HL-60 (cell line): ENCODE measurements at regions not wholly inside any gene's neighbourhood (a gene's known extent, or its start where the extent isn't known, plus 50 kb on each side); places are given as distances from the start of the nearest gene placed in this dataset.

Experiments
- DNase-seq, 2 experiments: peaks; one replicate each; pipeline ENCODE4 v3.0.0-alpha.2; 2010 to 2020; ENCODE audit warnings: low read depth in 1 of 2, low spot score in 1 of 2
- H3K27ac ChIP-seq: fragments of 250-450 bp; sonication (Bioruptor Pico); replicated peaks from 2 replicates; pipeline ENCODE4 v1.5.1; 2020; ENCODE audit warnings: mild to moderate bottlenecking, moderate library complexity
- H3K27me3 ChIP-seq: fragments of 250-450 bp; sonication (Bioruptor Pico); 2 replicates; pipeline ENCODE4 v1.5.1; 2021; ENCODE audit warnings: mild to moderate bottlenecking, moderate library complexity; ENCODE audit not compliant: insufficient read depth, poor library complexity, severe bottlenecking
- H3K4me3 ChIP-seq: replicated peaks from 2 replicates; pipeline ENCODE4 v1.5.1; 2011; ENCODE audit warnings: mild to moderate bottlenecking, control low read depth, low read length; ENCODE audit not compliant: insufficient read depth
- CTCF ChIP-seq: IDR thresholded peaks from one replicate; pipeline ENCODE4 v1.5.1; 2011; ENCODE audit warnings: low read length, control low read depth, inconsistent platforms; ENCODE audit not compliant: insufficient read depth
- GABPA ChIP-seq: IDR thresholded peaks from 2 replicates; pipeline ENCODE4 v1.6.1; 2012; ENCODE audit warnings: low read depth
- POLR2AphosphoS5 ChIP-seq: IDR thresholded peaks from 2 replicates; pipeline ENCODE4 v1.6.1; 2012; ENCODE audit warnings: low read depth
- REST ChIP-seq: IDR thresholded peaks from 2 replicates; pipeline ENCODE4 v1.6.1; 2012; ENCODE audit warnings: low read depth; ENCODE audit not compliant: insufficient replicate concordance
- SPI1 ChIP-seq: IDR thresholded peaks from 2 replicates; pipeline ENCODE4 v1.6.1; 2012; ENCODE audit warnings: low read depth, mild to moderate bottlenecking, borderline replicate concordance

GRCh38 chr10:60643874-60644273 is 134.4 kb upstream of the CDK1 start:
- H3K27ac ChIP-seq, result no peak overlapping the region
- TF ChIP-seq SPI1, result no peak
- no peak for DNase-seq
- H3K4me3 ChIP-seq, result no peak overlapping the region
- no peaks in the 10 kb centered on the region for H3K27me3 ChIP-seq

GRCh38 chr10:60629332-60629731 is 148.9 kb upstream of the CDK1 start:
- Histone ChIP-seq H3K4me3 (no peak overlapping the region), H3K27me3 (no peaks in the 10 kb centered on the region), H3K27ac (no peak overlapping the region)
- TF ChIP-seq GABPA (no peak), REST (no peak), SPI1 (no peak), CTCF (no peak), POLR2AphosphoS5 (no peak)
- DNase-seq, result no peak

- Histone ChIP-seq H3K4me3 (no peak overlapping the region), H3K27me3 (no peaks in the 10 kb centered on the region), H3K27ac (no peak overlapping the region)
- TF ChIP-seq SPI1, result no peak
- TF ChIP-seq GABPA, result no peak
- TF ChIP-seq POLR2AphosphoS5, result no peak
- no peak for TF ChIP-seq CTCF
- DNase-seq, result no peak
These were observed 150.2 kb upstream of the CDK1 start for GRCh38 chr10:60627778-60628748.

GRCh38 chr10:60626037-60626436 is 152.2 kb upstream of the CDK1 start:
- Histone ChIP-seq H3K27ac (no peak overlapping the region), H3K27me3 (no peaks in the 10 kb centered on the region), H3K4me3 (no peak overlapping the region)
- no peak for DNase-seq
- TF ChIP-seq CTCF (no peak), SPI1 (no peak), POLR2AphosphoS5 (no peak), GABPA (no peak), REST (no peak)
